Cardiac muscle cell (in vitro differentiated cells and primary cell): ENCODE measurements at regions not wholly inside any gene's neighbourhood (a gene's known extent, or its start where the extent isn't known, plus 50 kb on each side); places are given as distances from the start of the nearest gene placed in this dataset.

Source experiments
- DNase-seq, 2 donors: peaks; one replicate each; pipeline versions ENCODE4 v3.0.0 to v3.0.0-alpha.2; 2010 to 2017; ENCODE audit warnings: low read depth in 1 of 2, low spot score in 1 of 2
- H3K27ac ChIP-seq: fragments of 200-600 bp; sonication (generic); 2 replicates; pipeline ENCODE4 v1.5.1; 2016
- H3K27me3 ChIP-seq: fragments of 200-600 bp; sonication (generic); 2 replicates; pipeline ENCODE4 v1.6.0; 2016; ENCODE audit warnings: control low read depth
- H3K36me3 ChIP-seq: fragments of 200-600 bp; sonication (generic); 2 replicates; pipeline ENCODE4 v1.5.1; 2016; ENCODE audit warnings: control low read depth
- H3K4me1 ChIP-seq: fragments of 200-600 bp; sonication (generic); 2 replicates; pipeline ENCODE4 v1.8.1; 2017; ENCODE audit warnings: low read depth, mild to moderate bottlenecking, mixed run types
- H3K4me3 ChIP-seq: fragments of 200-600 bp; sonication (generic); 2 replicates; pipeline ENCODE4 v1.5.1; 2016; ENCODE audit warnings: mild to moderate bottlenecking
- H3K9me3 ChIP-seq: fragments of 200-600 bp; sonication (generic); 2 replicates; pipeline ENCODE4 v1.5.1; 2017; ENCODE audit warnings: low read depth, mild to moderate bottlenecking, control low read depth
- TF ChIP-seq, protein P1 (sequence below): IDR thresholded peaks from 2 replicates; pipeline ENCODE4 v1.5.1; 2012; ENCODE audit warnings: low read depth, mild to moderate bottlenecking, low read length

DNA sequence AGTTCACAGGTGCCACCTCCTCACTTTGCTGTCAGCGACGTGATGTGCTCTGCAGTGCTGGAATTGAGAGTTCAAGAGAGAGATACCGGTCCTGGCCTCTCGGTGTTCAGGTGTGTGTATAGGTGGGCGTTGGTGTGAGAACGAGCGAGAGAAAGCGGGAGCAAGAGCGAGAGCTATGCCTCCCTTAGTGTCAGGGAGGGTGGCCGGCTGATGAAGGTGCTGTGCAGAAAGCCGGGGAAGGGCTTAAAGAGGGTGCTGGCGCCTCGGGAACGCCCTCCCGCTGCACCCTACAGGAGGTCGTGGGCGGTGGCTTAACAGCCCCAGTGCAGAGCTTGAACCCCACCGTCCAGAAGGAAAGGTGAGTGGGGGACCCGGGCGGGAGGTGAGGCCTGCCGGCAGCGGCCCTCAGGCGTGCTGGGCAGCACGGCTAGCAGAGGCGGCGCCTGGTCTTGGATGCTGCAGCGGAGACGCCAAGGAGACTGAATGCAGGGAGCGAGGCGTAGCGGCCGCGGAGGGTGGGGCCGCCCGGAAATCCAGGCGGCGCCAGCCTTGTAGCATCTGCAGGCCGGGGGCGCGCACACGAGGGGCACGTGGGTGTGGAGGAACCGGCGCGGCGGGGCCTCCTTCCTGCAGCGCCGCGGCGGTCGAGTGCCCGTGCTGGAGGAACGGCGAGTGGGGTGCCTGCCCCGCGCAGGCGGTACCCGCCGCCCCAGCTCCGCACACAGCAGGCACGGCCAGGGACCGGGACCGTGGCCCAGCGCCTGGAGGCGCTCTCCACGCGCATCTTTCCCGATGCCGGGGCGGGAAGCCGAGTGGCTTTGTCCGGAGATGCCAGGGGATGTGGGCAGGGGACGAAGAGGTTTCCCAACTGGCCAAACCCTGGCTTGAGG is 246.8 kb upstream of the TOPAZ1 start:
- peak; percentile 19 to 41 for DNase-seq
- Histone ChIP-seq H3K4me3 (peak overlapping the region; percentile 41), H3K9me3 (no peaks in the 10 kb centered on the region), H3K27me3 (peaks cover 77% of the 10 kb centered on the region), H3K27ac (no peak overlapping the region), H3K36me3 (no peaks in the 10 kb centered on the region), H3K4me1 (peaks cover 12% of the 10 kb centered on the region)
- TF ChIP-seq, protein P1, sequence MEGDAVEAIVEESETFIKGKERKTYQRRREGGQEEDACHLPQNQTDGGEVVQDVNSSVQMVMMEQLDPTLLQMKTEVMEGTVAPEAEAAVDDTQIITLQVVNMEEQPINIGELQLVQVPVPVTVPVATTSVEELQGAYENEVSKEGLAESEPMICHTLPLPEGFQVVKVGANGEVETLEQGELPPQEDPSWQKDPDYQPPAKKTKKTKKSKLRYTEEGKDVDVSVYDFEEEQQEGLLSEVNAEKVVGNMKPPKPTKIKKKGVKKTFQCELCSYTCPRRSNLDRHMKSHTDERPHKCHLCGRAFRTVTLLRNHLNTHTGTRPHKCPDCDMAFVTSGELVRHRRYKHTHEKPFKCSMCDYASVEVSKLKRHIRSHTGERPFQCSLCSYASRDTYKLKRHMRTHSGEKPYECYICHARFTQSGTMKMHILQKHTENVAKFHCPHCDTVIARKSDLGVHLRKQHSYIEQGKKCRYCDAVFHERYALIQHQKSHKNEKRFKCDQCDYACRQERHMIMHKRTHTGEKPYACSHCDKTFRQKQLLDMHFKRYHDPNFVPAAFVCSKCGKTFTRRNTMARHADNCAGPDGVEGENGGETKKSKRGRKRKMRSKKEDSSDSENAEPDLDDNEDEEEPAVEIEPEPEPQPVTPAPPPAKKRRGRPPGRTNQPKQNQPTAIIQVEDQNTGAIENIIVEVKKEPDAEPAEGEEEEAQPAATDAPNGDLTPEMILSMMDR: no peak

DNA sequence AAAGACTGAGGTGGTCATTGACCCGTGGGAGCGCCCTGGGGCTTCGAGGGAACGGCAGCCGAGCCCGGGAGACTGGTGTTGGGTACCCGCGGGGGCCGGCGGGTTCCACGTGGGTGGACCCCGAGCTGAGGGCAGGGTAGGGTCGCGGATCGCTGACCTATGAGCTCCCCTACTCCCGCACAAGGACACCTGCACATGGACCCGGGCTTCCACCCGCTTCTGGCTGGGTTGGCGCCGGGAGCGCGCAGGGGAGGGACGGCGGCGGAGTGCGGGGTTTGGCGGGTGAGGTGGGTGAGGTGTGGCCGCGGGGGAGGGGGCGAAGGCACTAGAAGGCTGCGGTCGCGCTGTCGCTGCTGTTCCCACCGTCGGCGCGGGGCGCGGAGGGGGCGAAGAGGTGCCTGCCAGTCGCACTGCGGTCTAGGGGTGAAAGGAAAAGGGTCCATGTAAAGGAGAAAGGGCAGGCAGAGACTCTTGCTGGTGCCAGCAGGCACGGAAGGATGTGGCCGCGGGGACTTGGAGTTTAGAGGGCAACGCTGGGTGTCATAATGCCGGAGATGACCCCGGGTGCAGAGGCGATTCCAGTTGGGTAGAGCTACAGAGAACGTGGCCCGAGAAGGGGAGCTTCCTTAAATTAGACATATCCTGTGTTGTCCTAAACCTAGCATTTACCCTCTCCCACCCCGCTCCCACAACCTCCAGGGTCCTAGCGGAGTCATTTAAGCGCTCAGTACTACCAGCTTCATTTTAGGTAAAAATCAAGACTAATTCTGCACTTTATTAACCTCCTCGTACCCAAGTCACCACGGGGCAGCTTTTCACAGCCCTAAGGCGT is 245.9 kb upstream of the TOPAZ1 start:
- Histone ChIP-seq H3K36me3 (no peaks in the 10 kb centered on the region), H3K27me3 (peaks cover 85% of the 10 kb centered on the region)

DNA sequence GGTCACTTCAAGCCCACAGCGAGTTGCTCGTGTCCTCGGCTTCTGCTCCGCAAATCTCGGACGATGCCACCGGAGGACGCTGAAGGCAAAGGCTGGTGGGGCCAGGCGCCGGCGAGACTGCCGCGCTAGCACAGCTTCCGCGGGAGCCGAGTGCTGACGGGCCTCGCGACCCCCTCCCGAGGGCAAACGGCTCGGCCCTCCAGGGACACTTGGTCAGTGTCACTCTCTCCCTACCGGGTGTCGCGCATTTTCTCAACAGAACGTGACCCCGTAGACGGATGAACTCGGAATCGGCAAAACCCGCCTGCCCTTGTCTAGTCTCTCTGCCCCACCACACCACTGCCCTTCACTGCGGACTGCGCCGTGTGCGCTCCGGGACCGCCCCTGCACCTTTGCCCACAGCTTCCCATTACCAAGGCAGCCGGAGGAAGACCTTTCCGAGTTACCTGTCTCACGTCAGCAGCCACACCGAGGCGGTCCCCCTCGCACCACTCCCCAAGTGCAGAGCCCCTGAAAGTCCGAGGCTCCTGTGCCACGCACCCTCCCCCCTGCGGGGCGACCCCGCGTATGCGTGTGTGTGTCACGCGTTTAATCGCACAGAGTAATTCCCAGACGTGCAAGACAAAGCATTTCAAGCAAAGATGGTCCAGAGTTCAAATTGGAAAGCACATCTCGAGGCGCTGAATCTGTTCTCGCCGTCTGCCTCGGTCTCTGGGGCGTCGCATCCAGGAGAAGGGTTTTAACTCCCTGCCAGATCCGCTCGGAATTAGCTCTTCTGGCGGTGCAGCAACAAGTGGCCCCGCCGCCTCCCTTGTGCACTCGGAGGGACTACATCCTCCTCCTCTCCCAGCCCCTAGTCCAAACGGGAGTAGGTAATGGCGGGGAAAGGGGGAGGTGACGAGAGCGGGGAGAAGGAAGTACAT is 245.0 kb upstream of the TOPAZ1 start:
- no peaks in the 10 kb centered on the region for H3K36me3 ChIP-seq
- peaks cover 90% of the 10 kb centered on the region for H3K27me3 ChIP-seq
- H3K9me3 ChIP-seq: no peaks in the 10 kb centered on the region
- TF ChIP-seq, protein P1: no peak
- peak; percentile 29 to 69 for DNase-seq
- peak overlapping the region; percentile 41 for H3K4me3 ChIP-seq
- H3K4me1 ChIP-seq: peaks cover 12% of the 10 kb centered on the region
- H3K27ac ChIP-seq: no peak overlapping the region

More for the DNA sequence above, 245.9 kb upstream of the TOPAZ1 start:
- peak in 1 of 2 donors; percentile 5 for DNase-seq
- Histone ChIP-seq H3K9me3 (no peaks in the 10 kb centered on the region), H3K4me1 (peaks cover 12% of the 10 kb centered on the region), H3K4me3 (peak overlapping the region; percentile 41), H3K27ac (no peak overlapping the region)
- TF ChIP-seq, protein P1: no peak

DNA sequence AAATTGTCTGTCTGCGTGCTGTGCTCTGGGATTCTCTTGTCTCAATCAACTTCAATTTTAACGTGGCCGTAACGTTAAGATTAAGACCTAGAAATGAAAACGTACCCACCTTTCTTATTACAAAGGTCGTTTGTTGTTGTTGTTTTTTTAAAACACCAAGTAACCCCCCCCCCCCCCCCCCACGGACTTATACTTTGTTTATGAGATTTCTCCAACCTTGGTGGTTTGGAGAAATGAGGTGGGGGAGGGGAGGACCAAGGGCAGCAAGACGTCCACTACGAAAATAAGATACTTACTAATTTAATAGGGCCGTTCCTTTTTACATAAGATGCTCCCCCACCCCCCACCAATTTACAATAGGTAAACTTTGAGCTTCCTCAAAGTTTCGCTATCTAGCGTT is 244.4 kb upstream of the TOPAZ1 start:
- peaks cover 12% of the 10 kb centered on the region for H3K4me1 ChIP-seq
- peak overlapping the region; percentile 41 for H3K4me3 ChIP-seq
- no peaks in the 10 kb centered on the region for H3K9me3 ChIP-seq
- TF ChIP-seq, protein P1: no peak
- H3K27ac ChIP-seq: no peak overlapping the region
- no peak for DNase-seq
- no peaks in the 10 kb centered on the region for H3K36me3 ChIP-seq
- peaks cover 97% of the 10 kb centered on the region for H3K27me3 ChIP-seq

DNA sequence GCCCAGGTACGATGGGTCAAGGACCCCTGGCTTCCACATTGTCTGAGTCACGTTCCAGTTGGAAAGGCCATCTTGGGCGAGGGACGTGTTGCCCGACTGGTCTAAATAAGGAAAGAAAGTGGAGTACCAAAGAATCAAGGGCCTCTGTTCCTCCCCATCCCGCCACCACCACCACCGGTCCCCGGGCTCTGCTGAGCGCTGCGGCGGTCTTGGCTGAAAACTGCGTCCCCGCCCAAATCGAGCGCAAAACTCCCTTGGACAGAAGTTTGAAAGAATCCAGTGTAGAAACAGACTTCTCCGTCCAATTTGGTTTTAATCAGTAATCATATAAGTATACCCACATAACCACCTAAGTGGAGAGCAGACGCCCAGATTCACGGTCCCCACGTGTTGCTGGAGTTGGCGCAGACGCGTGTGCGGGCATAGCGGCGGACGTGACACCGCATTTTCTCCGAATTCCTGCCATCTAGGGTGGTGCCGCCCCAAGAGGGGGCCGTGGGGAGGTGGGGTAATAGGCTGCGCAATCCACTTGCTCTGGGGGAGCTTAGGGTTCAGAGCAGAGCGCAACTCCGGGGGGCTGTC is 243.8 kb upstream of the TOPAZ1 start:
- DNase-seq: peak in 1 of 2 donors; percentile 19
- Histone ChIP-seq H3K4me1 (peaks cover 12% of the 10 kb centered on the region), H3K9me3 (no peaks in the 10 kb centered on the region), H3K4me3 (peak overlapping the region; percentile 41), H3K36me3 (no peaks in the 10 kb centered on the region), H3K27me3 (peaks cover 100% of the 10 kb centered on the region), H3K27ac (no peak overlapping the region)
- TF ChIP-seq, protein P1: no peak
